Heart left ventricle (tissue), 16 donors: ENCODE measurements at regions not wholly inside any gene's neighbourhood (a gene's known extent, or its start where the extent isn't known, plus 50 kb on each side); places are given as distances from the start of the nearest gene placed in this dataset.

ENCODE experiments used
- ATAC-seq, 4 donors: fragments of 200-7000 bp; cut with Tn5 transposase; one replicate each; pipeline ENCODE4 v1.9.1; 2020 to 2022; ENCODE audit warnings: moderate library complexity in 4 of 4, mild to moderate bottlenecking in 3 of 4, moderate number of reproducible peaks in 1 of 4
- DNase-seq, 5 donors: peaks; one replicate each; pipeline ENCODE4 v3.0.0-alpha.2; 2020
- H3K27ac ChIP-seq, 12 donors: fragments of 200-600 bp; sonication (generic) in 4 of 12; one replicate each; pipeline versions ENCODE4 v1.5.0 to v1.8.0; 2016 to 2022; ENCODE audit warnings: mild to moderate bottlenecking in 2 of 12
- H3K27me3 ChIP-seq, 9 donors: fragments of 200-600 bp; sonication (generic) in 2 of 9; one replicate each; pipeline versions ENCODE4 v1.5.1 to v1.8.0; 2016 to 2022; ENCODE audit warnings: mild to moderate bottlenecking in 3 of 9
- H3K36me3 ChIP-seq, 9 donors: fragments of 200-600 bp; sonication (generic) in 2 of 9; one replicate each; pipeline versions ENCODE4 v1.5.0 to v1.8.0; 2018 to 2022; ENCODE audit warnings: mild to moderate bottlenecking in 2 of 9
- H3K4me1 ChIP-seq, 12 donors: fragments of 200-600 bp; sonication (generic) in 4 of 12; one replicate each; pipeline versions ENCODE4 v1.5.0 to v1.8.0; 2016 to 2022; ENCODE audit warnings: mild to moderate bottlenecking in 3 of 12
- H3K4me3 ChIP-seq, 12 donors: fragments of 200-600 bp; sonication (generic) in 4 of 12; one replicate each; pipeline versions ENCODE4 v1.5.0 to v1.8.0; 2017 to 2022; ENCODE audit warnings: mild to moderate bottlenecking in 9 of 12, moderate library complexity in 4 of 12
- H3K9me3 ChIP-seq, 12 donors: fragments of 200-600 bp; sonication (generic) in 4 of 12; one replicate each; pipeline versions ENCODE4 v1.5.0 to v1.8.0; 2016 to 2022; ENCODE audit warnings: mild to moderate bottlenecking in 1 of 12
- CTCF ChIP-seq, 12 donors: fragments of 200-600 bp; sonication (generic) in 4 of 12; IDR thresholded peaks; one replicate each; pipeline versions ENCODE4 v1.5.0 to v1.8.0; 2018 to 2022; ENCODE audit warnings: antibody characterized with exemption in 12 of 12, mild to moderate bottlenecking in 5 of 12
- POLR2A ChIP-seq, 2 donors: fragments of 450-650 bp; IDR thresholded peaks; one replicate each; pipeline ENCODE4 v1.6.1; 2017; ENCODE audit warnings: antibody characterized with exemption in 2 of 2, mild to moderate bottlenecking in 2 of 2, moderate library complexity in 2 of 2
- WGBS, 4 donors: extraction: QIAGEN DNeasy Blood & Tissue Kit in 2 of 4; methylation state at CpG; one replicate each; pipeline versions ENCODE4 v1.1.5 to v1.1.7; 2013 to 2018; 5-methylcytosine and 5-hydroxymethylcytosine counted together
- intact Hi-C, 10 donors: fragments of 100-400 bp; cut with DNase I; formaldehyde crosslinking; loops; one replicate each; pipeline versions ENCODE4 v1.11.1 to v1.14.2; 2022
- donor health status: ischemic (EF 13 %, LVEDD 7.1; RV severe dilation, severe dysfunction).
- donor health status: healthy with polysubstance abuse.
- donor health status: DM: no; HTN: yes; CAD: no.
- donor health status: DM: no; HTN: no; CAD: no.
- donor health status: ischemic (EF 25% LVEDD 6.9; RV normal size, moderate dysfunction).
- donor health status: ischemic (EF 25% LVEDD 5.7; RV mildly dilated, moderate dysfunction).
- donor health status: healthy.
- donor health status: DM: yes; HTN: yes; CAD: no.
- donor health status: ischemic (EF 35%, LVEDD 5.7; RV mildly dilated, moderate dysfunction).
- donor health status: nonischemic (EF 11% LVEDD 7.7; RV severe dilation, severe dysfunction).
- donor health status: DM: yes; HTN: yes; CAD: no.
- donor health status: PGD.
- donor health status: ischemic (EF 29% LVEDD 5.4; RV normal size, mild dysfunction).
- donor health status: nonischemic (EF 23%, LVEDD 6.1; RV moderate dilation, normal function).

GRCh38 chr2:56749152-56749752 is 565.5 kb downstream of the CCDC85A start:
- DNase-seq (no peak), ATAC-seq (no peak)
- TF ChIP-seq CTCF (IDR thresholded peaks at IDR 0.05) (peak; percentile 21 to 70 (median 59)), POLR2A (IDR thresholded peaks at IDR 0.05) (no peak)
- H3K36me3 ChIP-seq = no peaks in the 10 kb centered on the region
- intact Hi-C loops = loop anchor here (1.0 to 10.0 kb wide), 10 partner anchors 64 to 567 kb away; partner anchors contain the start of gene CCDC85A (in 8 of the 10)
- H3K27ac ChIP-seq = no peak overlapping the region
- H3K4me3 ChIP-seq = no peak overlapping the region
- H3K9me3 ChIP-seq = no peaks in the 10 kb centered on the region
- WGBS, 4 donors = 23 to 34% (median 29%) methylated on average over 2 of the region's 2 CpGs
- H3K27me3 ChIP-seq = no peaks in the 10 kb centered on the region
- no peaks in the 10 kb centered on the region for H3K4me1 ChIP-seq

GRCh38 chr2:56753182-56753581 is 569.4 kb downstream of the CCDC85A start:
- TF ChIP-seq POLR2A (IDR thresholded peaks at IDR 0.05) (no peak), CTCF (IDR thresholded peaks at IDR 0.05) (no peak)
- H3K36me3 ChIP-seq = no peaks in the 10 kb centered on the region
- 95 to 100% (median 98%) methylated on average over 1 of the region's 1 CpG for WGBS, 4 donors
- H3K27me3 ChIP-seq = no peaks in the 10 kb centered on the region
- intact Hi-C loops = loop anchor here in 4 of 10 donors (2.0 to 10.0 kb wide), 3 partner anchors 278 to 566 kb away; no protein-coding TSS in a partner anchor
- no peak overlapping the region for H3K4me3 ChIP-seq
- H3K27ac ChIP-seq = peak overlapping the region in 2 of 12 donors; percentile 24 to 76
- DNase-seq = no peak
- peaks cover 0 to 6% (median 0%) of the 10 kb centered on the region in 12 donors for H3K4me1 ChIP-seq
- ATAC-seq = no peak
- no peaks in the 10 kb centered on the region for H3K9me3 ChIP-seq

- H3K27me3 ChIP-seq = no peaks in the 10 kb centered on the region
- H3K36me3 ChIP-seq = no peaks in the 10 kb centered on the region
- H3K27ac ChIP-seq = peak overlapping the region in 8 of 12 donors; percentile 27 to 79 (median 60)
- DNase-seq (peak in 4 of 5 donors; percentile 28 to 78 (median 66)), ATAC-seq (peak; percentile 94 to 98 (median 94))
- H3K4me1 ChIP-seq = peaks cover 0 to 6% (median 0%) of the 10 kb centered on the region in 12 donors
- H3K4me3 ChIP-seq = peak overlapping the region in 1 of 12 donors; percentile 14
- WGBS, 4 donors = 39 to 52% (median 42%) methylated on average over 10 of the region's 10 CpGs
- TF ChIP-seq POLR2A (IDR thresholded peaks at IDR 0.05) = no peak
- no peak for TF ChIP-seq CTCF (IDR thresholded peaks at IDR 0.05)
- H3K9me3 ChIP-seq = no peaks in the 10 kb centered on the region
- intact Hi-C loops = loop anchor here in 3 of 10 donors (10.0 kb wide), 2 partner anchors 279 to 469 kb away; no protein-coding TSS in a partner anchor
Measured at GRCh38 chr2:56754066-56754615, 570.4 kb downstream of the CCDC85A start.

GRCh38 chr2:56754627-56755026 is 570.8 kb downstream of the CCDC85A start:
- intact Hi-C loops = loop anchor here in 3 of 10 donors (5.0 to 10.0 kb wide), 3 partner anchors 167 to 470 kb away; no protein-coding TSS in a partner anchor
- Histone ChIP-seq H3K27me3 (no peaks in the 10 kb centered on the region), H3K9me3 (no peaks in the 10 kb centered on the region), H3K4me1 (peaks cover 0 to 6% (median 0%) of the 10 kb centered on the region in 12 donors), H3K4me3 (no peak overlapping the region), H3K36me3 (no peaks in the 10 kb centered on the region), H3K27ac (peak overlapping the region in 7 of 12 donors; percentile 33 to 76 (median 60))
- no peak for TF ChIP-seq CTCF (IDR thresholded peaks at IDR 0.05)
- TF ChIP-seq POLR2A (IDR thresholded peaks at IDR 0.05) = no peak
- WGBS, 4 donors = 38 to 54% (median 47%) methylated on average over 1 of the region's 1 CpG
- DNase-seq = peak in 2 of 5 donors; percentile 8 to 34
- peak; percentile 60 to 81 (median 68) for ATAC-seq
